ENCODE measurements at regions not wholly inside any gene's neighbourhood (a gene's known extent, or its start where the extent isn't known, plus 50 kb on each side); places are given as distances from the start of the nearest gene placed in this dataset.
A peak's percentile ranks its signal among the peaks of the same experiment; 100 is the strongest.

GRCh38 chr2:187126247-187127005 lies 277.5 kb upstream of the ZSWIM2 start:
- DNase-seq (ENCODE audit: low spot score) (no peak), ATAC-seq (no peak)
- Histone ChIP-seq H3F3A (replicated peaks; ENCODE audit: low read depth) (no peaks in the 10 kb centered on the region), H3K4me2 (no peak overlapping the region), H3K36me3 (ENCODE audit: insufficient read depth) (no peaks in the 10 kb centered on the region), H3K27ac (ENCODE audit: low read depth) (no peak overlapping the region), H3K4me3 (no peak overlapping the region), H3K9me2 (ENCODE audit: insufficient read depth) (no peaks in the 10 kb centered on the region), H2AFZ (peak overlapping the region; percentile 12; the same call in 1 of the 2 replicates), H3K4me1 (ENCODE audit: insufficient read depth) (0 out of 2 replicates have a peak, but pooled peaks cover 5% of the 10 kb centered on the region), H4K20me1 (replicated peaks; ENCODE audit: insufficient read depth) (no peaks in the 10 kb centered on the region), H3K27me3 (ENCODE audit: insufficient read depth) (no peaks in the 10 kb centered on the region), H3K79me2 (replicated peaks; ENCODE audit: insufficient read depth) (no peaks in the 10 kb centered on the region)
- Mint-ChIP-seq H3K27me3 (ENCODE audit: insufficient read depth, low read depth, poor library complexity) (no peaks in the 10 kb centered on the region), H3K9me3 (no peaks in the 10 kb centered on the region), H3K4me3 (no peak overlapping the region), H3K27ac (0 out of 2 replicates have a peak overlapping the region, but pooled peaks have one; percentile 2), H3K4me1 (peaks cover 10% of the 10 kb centered on the region; the same call in 2 of the 3 replicates), H3K36me3 (ENCODE audit: low read depth) (no peaks in the 10 kb centered on the region)
- TF ChIP-seq ZNF114 (CRISPR knock-in tag; IDR thresholded peaks at IDR 0.05) (no peak), NANOG (IDR thresholded peaks at IDR 0.05; ENCODE audit: borderline replicate concordance) (no peak), POLR2AphosphoS5 (IDR thresholded peaks at IDR 0.05; ENCODE audit: low read depth) (no peak), EZH2 (IDR thresholded peaks at IDR 0.05; ENCODE audit: low read depth, unreplicated experiment) (no peak), ZNF462 (CRISPR knock-in tag; IDR thresholded peaks at IDR 0.05) (no peak), JUNB (IDR thresholded peaks at IDR 0.05; ENCODE audit: unreplicated experiment) (no peak), CTCF (conservative IDR thresholded peaks at IDR 0.05; ENCODE audit: low read depth in 2 of 2) (no peak)

Measured in GM23338 (cell line).